ENCODE measurements at regions not wholly inside any gene's neighbourhood (a gene's known extent, or its start where the extent isn't known, plus 50 kb on each side); places are given as distances from the start of the nearest gene placed in this dataset.
A peak's percentile ranks its signal among the peaks of the same experiment; 100 is the strongest.
"Not testable (repeated sequence)": the region's sequence is repeated elsewhere in the genome, so short reads cannot be mapped to it uniquely, and the experiment has no call there.

- DNase-seq: no peak
Measured at GRCh38 chr12:83276904-83277303, 590.2 kb downstream of the TMTC2 start.

GRCh38 chr12:83271201-83271600 is 584.5 kb downstream of the TMTC2 start:
- DNase-seq: no peak

- no peak for DNase-seq
Measured at GRCh38 chr12:83265808-83266207, 579.1 kb downstream of the TMTC2 start.

GRCh38 chr12:83261998-83262397 is 575.3 kb downstream of the TMTC2 start:
- DNase-seq: peak; percentile 21 to 40

GRCh38 chr12:83260126-83260525 is 573.4 kb downstream of the TMTC2 start:
- not testable (repeated sequence) for DNase-seq

DNA sequence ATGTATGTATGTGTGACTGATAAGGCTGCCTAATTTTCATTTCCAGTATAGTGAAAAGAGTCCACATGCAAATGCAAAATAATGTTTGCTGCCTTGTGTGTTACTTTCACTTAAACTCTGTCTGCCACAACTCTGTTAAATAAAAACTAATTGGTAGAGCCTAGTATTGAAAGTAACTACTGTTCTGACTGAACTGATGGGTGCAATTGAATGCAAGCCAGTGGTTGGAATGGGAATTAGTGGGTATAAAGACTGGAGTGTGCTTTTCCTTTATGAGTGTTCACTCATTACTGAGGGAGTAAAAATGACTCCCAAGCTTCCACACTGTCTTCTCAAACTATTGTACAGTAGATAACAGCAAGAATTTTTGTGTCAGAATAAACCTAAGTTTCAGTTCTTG is 571.0 kb downstream of the TMTC2 start:
- DNase-seq: no peak

GRCh38 chr12:83256562-83256961 is 569.9 kb downstream of the TMTC2 start:
- no peak for DNase-seq

DNA sequence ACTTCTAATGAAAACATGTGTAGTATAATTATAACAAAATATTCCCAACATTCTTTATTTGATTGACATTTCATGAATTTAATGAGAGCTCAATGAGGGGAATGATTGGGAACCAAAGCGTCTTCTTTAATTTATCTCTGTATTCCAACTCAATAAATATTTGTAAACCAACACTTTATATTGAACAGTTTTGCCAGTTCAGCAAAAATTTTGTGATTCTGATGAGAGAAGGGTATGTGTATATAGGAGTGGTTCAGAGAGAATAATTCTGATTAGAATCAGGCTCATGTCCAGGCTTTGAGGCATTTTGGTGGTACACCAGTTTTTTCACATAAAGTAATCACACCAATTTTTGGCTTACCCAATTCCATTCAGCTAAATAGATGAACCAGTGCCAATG is 564.2 kb downstream of the TMTC2 start:
- DNase-seq: no peak

GRCh38 chr12:83245156-83245555 is 558.5 kb downstream of the TMTC2 start:
- no peak for DNase-seq

- DNase-seq: no peak
Measured at GRCh38 chr12:83244001-83244400, 557.3 kb downstream of the TMTC2 start.

DNA sequence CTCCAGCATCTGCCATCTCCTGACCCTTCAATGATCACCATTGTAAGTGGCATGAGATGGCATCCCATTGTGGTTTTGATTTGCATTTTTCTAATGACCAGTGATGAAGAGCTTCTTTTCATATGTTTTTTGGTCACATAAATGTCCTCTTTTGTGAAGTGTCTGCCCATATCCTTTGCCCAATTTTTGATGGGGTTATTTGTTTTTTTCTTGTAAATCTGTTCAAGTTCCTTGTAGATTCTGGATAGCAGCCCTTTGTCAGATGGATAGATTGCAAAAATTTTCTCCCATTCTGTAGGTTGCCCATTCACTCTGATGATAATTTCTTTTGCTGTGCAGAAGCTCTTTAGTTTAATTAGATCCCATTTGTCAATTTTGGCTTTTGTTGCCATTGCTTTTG is 547.3 kb downstream of the TMTC2 start:
- not testable (repeated sequence) for DNase-seq

GRCh38 chr12:83226960-83227359 is 540.3 kb downstream of the TMTC2 start:
- not testable (repeated sequence) for DNase-seq

GRCh38 chr12:83225806-83226205 is 539.1 kb downstream of the TMTC2 start:
- no peak for DNase-seq

DNA sequence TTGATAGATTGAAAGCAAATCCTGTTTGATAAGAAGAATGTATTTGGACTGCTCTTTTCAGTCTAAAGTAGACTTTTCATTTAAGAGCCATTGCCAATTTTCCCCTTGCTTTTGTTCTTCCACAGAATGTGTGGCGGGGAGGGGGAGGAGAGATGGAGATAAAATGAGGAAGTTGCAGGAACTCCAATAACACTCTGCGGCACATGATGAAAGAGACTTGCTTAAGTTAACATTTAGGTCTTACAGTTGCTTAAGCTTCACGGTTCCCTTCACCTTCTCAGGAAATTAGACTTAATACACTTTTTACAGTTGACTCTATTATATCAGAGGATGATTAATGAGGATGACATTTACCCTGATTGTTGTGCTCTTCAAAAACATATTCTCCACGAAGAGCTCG is 537.3 kb downstream of the TMTC2 start:
- DNase-seq: peak; percentile 83 to 84

DNA sequence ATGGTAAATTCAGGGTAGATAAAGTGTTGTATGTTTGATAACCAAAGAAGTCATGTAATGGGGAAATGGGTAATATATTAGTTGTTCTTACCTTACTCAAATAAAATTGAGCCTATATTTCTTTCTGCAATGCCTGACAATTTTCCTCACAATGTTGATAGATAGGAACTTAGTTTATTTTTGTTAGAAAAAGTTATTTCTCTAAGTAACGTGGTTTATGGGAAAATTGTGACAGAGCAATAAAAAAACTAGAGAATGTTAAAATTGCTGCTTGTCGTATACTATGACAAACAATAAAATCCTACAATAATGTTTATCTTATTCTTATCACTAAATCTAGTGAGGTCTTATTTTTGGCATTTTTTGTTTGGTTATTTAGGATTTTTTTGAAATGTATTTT is 534.1 kb downstream of the TMTC2 start:
- DNase-seq: no peak

- no peak for DNase-seq
Measured at GRCh38 chr12:83216230-83216629, 529.5 kb downstream of the TMTC2 start.

DNA sequence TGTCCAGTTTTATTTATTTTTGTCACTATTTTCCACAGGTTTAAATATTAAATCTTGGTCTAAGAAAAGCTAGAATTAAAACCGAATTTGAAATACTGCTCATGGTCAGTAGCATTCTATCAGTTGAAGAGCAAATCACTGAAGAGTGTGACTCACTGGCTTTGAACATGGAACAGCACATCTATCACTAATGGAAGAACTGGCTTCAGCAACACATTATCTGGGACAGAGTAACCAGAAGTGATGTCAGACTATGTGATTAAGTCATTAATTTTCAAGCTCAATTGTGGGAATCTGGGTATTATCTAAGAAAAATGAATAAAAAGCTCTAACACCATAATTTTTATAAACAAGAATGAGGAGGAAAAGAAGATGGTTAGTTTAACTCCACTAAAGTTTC is 527.5 kb downstream of the TMTC2 start:
- DNase-seq: no peak

DNA sequence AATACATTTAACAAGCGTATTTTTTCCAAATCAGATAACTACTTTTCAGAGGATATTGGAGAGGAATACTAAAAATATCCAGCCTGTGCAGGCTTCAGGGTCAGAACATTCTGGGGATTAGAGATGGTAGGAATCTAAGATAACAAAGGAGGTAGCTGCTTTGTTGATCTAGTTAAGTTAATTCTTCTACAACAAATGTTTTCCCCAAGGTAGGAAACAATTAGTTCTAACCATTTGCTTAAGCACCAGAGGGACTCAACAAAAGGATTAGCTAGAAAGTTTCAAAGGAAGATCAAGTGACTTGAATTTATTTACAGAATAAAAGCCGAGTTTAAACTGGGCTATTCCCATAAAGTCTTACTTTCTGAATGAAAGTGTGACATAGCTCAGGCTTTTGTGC is 524.2 kb downstream of the TMTC2 start:
- DNase-seq: no peak

DNA sequence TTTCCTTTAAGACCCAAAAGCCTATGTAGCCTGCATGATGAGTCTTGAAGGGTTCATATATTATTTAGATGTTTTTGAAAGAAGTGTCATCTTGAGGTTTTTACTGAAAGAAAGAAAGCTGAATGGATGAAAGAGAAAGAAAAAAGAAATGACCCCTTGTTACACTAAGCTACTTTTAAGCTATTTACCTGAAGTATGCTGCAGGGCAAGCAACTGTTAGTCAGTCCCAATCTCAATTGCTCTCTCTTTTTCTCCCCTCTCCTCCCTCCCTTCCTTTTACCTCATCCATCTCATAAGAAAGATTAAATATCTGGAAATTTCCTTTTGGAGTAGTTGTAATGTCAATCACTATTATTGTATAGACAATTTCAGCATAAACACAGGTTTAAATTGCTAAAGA is 512.4 kb downstream of the TMTC2 start:
- DNase-seq: no peak

- no peak for DNase-seq
Measured at GRCh38 chr12:83198291-83199015, 511.7 kb downstream of the TMTC2 start.

DNA sequence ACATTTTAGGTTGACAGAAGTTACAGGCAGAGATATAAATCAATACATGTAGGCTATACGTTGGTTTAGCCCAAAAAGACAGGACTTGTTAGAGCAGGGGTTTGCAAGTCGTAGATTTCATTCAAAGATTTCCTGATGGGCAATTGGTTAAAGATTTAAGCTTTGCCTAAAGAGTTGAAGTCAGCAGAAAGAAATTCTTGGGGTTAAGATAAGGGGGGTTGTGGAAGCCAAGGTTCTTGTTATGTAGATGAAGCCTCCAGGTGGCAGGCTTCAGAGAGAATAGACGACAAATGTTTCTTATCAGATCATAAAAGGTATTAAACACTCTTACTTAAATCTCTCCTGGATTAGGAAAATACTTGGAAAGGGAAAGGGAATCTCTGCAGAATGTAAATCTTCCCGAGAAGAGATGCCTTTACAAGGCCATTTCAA is 510.8 kb downstream of the TMTC2 start:
- DNase-seq: no peak

GRCh38 chr12:83196694-83197350 is 510.1 kb downstream of the TMTC2 start:
- DNase-seq: no peak

GRCh38 chr12:83190631-83191390 is 504.1 kb downstream of the TMTC2 start:
- no peak for DNase-seq

- DNase-seq: no peak
Measured at GRCh38 chr12:83186419-83186818, 499.7 kb downstream of the TMTC2 start.
